8988T (cell line): ENCODE measurements at regions not wholly inside any gene's neighbourhood (a gene's known extent, or its start where the extent isn't known, plus 50 kb on each side); places are given as distances from the start of the nearest gene placed in this dataset.

Experiments used
- DNase-seq: peaks from one replicate; pipeline ENCODE4 v3.0.0; 2011

DNA sequence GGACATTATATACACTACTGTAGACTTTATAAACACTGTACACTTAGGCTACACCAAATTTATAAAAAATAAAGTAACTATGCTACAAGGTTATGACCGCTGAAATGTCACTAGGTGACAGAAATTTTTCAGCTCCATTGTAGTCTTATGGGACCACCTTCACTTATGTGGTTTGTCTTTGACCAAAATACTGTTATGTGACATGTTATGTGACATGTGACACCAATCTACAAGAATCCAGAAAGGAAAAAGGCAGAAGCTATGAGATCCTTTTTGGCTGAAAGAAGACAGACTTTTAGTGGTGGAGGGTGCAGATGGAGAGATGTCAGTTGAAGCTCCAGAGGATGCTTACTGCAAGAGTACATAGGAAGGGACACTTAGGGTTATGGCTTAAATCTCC, 1378.4 kb upstream of the TENM4 start:
- no peak for DNase-seq

DNA sequence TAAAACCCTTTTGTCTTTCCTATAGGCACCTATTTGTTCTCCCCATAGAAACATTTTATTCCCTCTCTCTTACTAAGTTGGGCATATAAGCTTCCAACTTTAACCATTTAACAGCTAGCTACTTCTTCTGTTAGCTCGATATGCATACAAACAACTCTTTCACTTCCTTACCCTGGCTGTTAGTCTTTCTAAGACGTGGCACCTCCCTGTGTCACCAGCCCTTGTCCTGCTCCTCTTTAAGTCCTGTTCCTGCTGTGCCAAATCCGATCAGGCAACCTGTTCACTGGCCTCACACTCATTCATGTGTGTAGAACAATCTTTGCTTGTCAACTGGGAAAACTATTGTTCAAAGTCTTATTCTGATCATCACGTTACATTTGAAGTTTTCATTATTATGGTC, 1376.1 kb upstream of the TENM4 start:
- no peak for DNase-seq

DNA sequence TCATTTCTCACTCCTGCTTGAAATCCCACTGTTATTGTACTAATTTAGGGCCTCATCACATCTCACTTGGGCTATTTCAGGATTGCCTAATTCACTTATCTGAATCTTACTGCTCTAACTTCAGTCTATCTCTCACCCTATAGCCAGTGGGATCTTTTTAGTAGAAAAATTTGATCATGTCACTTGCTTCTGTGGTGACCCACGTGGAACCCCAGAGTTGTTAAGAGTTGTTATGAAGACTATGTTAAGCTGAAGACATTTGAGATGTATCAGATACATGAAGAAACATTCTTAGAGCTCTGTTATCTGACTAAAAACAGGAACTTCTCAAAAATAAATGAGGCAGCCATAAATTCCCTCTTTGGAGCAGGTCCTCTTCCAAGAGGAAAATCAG, 1375.6 kb upstream of the TENM4 start:
- DNase-seq: no peak

DNA sequence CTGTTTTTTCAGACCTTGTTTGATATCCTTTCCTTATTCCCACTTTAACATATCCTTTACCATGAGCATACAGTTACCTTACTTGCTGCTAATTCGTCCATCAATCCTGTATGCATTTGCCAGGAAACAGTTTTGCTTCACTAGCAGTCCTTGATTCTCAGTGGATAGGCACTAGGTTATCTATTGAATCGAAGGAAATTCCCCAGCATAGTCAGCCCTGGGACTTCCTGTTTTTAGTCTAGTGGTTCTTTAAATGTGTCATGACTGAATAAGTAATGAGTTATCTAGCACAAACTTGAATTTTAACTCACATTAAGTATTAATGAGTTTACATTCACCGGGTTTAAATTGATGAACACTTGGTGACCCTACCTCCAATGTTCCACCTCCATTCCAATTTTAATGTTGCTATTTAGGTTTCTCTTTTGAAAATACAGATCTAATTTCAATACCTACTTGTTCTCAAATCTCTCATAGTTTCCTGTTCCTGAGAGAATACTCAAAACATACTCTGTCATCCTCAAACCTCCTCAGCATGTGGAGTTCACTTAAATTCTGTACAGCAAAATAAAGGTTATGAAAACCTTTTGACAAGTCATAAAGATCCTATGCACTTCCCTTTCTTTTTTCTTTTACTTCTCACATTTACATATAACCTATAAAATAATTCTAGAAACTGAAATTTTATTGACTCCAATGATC, 1375.1 kb upstream of the TENM4 start:
- no peak for DNase-seq

DNA sequence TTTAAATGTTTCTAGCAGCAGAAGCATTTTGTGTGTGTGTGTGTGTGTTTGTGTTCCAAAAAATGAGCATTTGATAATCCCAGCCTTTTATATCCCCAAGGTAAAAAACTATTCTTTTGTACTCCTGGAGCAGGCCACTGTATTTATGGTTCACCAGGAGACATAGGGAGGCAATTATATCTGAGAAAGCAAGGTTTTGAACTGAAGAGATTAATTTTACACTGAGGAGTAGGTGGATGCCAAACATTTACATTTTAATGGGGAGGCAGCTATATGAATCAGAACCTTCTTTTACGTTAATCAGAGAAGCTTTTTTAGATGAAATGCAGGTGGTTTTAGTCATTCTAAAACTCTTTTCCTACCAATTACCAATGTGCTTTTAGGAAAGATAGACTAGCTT, 1374.0 kb upstream of the TENM4 start:
- DNase-seq: no peak

DNA sequence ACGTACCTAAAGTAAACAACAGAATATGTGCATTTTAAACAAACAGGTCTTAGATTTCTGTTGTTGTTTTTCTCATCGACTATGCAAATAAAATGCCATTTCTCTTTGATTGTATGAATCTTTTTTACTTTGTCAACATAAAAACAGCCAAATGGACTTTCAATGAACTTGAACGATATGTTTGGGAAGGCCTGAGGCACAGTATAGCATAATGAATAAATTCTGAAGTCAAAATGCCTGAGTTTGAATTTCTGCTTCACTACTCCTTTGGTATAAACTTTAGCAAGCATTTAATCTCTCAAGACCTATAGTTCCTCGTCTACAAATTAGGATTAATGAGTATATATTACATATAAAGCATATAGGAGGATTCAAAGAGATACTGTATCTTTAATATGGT, 1369.9 kb upstream of the TENM4 start:
- no peak for DNase-seq

DNA sequence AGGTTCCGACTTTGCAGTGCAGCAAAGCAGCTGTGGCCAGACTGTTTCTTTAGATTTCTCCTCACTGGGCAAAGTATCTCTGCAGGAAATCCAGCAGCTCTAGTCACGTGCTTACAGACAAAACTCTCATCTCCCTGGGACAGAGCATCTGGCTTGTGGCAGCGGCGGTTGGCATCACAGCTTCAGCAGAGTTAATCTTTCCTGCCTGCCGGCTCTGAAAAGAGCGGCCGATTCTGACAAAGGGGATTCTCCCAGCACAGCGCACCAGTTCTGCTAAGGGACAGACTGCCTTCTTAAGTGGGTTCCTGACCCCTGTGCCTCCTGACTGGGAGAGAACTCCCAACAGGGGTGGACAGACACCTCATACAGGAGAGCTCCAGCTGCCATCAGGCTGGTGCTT, 1357.3 kb upstream of the TENM4 start:
- DNase-seq: no peak

DNA sequence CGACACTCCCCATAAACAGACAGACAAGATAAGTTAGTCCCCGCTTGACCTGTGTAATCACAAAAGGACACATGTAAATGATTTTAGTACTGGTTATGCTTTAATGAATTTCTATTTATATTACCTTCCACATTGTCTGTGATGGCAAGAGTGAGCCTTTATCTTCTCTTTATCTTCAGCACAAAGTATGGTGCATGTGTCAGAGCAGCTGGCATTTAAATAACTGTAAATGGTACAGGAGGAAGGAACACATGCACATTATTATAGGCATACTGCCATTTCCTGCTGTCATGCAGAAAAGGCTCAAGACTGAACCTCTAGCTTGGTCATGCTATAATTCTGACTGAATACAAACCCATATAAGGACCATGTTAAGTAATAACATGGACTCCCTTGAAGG, 1342.7 kb upstream of the TENM4 start:
- no peak for DNase-seq

DNA sequence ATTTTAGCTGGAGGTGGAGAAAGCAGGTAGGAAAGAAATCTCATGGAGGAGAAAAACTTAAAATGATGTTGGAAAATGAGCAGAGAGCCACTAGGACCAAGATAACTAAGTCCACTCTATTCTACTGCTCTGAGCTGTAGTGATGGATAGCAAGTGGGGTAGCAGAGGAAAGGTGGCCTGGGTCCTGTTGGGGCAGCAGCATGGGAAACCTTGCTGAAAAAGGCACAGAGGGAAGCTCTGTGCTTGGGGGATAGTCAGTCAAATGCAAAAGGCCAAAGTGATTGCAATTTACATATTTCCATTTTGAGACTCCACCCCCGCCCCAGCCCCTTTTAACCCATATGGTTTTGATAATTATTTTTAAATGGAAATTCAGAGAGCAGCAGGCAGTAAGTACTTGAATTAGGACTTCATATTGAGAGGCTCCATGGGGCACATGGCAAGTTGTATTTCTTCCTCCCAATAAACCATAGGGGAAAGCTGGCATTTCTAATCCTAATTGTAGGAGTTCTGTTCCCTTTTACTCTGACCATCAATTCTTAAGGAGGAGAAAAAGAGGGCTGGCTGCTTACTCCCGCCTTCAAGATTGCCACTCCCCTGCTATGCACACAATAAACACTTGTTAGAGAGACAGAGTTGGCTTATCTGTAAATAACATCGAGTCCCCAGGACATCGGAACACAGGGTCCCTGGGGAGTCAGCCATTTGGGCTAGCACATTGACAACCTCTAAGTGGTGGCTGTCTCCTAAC, 1341.5 kb upstream of the TENM4 start:
- DNase-seq: no peak

DNA sequence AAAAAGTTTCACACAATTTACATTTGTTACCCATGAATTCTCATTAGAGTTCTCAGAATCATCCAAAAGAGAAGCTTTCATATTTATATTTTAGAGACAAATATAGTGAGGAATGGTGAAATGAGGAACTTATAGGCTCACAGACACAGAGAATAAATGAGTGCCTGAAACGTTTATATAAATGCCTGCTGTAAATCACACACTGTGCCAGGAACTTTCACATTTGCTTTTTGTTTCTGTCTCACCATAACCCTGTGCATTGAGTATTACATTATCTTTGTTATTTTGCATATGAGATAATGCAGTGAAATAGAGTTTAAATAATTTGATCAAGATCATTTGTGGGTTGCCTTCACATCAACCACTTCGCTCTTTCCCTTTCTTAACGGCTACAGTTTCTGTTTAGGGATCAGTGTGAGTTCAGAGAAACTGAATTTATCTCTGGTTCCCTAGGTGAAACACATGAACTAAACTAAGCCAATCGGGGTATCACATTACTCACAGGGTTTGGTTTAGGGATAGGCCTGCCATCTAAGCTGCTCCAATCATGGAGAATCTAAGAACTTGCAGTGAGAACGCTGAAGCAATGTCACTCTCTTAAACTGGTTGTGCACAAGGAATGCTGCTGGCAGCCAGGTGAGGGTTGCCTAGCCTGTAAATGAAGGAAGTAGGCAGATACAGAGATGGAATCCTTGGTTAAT, 1339.2 kb upstream of the TENM4 start:
- no peak for DNase-seq

DNA sequence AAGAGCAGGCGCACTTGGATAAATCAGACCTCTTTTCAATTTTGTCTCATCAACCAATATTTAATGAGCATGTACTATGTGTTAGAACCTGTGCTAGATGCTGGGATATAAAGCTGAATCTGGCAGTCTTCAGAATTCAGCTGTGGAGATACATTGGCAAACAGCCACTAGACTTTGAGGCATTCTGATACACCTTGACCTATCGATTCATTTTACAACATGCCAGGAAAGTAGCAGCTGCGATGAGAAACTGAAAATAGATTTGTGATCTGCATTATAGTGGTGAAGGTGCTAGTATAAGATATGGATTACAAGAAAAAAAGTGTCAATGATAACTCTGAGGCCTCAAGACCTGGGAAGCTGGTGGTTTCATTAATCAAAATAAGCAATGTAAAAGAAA, 1338.1 kb upstream of the TENM4 start:
- DNase-seq: no peak

DNA sequence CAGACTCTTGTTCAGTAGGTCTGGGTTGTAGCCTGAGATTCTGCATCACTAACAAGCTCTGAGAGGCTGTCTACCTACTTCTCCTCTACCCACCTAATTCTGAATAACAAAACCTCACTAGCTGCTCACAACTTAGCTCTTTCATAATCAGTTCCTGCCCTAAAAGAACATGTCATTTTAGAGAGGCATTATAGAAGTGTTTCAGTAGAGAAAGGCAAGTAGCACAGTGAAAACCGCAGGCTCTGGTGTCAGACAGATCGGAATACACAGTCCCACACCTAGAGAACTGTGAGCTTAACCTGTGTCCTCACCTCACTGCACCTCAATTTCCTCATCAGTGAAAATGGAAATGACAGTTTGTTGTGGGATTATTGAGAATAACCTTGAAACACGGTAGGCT, 1337.6 kb upstream of the TENM4 start:
- no peak for DNase-seq

DNA sequence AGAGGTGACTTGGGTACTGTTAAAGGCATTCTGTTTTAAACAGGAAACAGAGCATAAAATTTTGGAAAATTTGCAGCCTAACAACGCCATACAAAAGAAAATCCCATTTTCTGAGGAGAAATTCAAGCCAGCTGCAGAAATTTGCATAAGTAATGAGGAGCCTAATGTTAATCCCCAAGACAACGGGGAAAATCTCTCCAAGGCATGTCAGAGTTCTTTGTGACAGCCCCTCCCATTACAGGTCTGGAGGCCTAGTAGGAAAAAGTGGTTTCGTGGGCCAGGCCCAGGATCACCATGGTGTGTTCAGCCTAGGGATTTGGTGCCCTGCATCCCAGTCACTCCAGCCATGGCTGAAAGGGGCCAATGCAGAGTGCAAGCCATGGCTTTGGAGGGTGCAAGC, 1333.1 kb upstream of the TENM4 start:
- DNase-seq: no peak

DNA sequence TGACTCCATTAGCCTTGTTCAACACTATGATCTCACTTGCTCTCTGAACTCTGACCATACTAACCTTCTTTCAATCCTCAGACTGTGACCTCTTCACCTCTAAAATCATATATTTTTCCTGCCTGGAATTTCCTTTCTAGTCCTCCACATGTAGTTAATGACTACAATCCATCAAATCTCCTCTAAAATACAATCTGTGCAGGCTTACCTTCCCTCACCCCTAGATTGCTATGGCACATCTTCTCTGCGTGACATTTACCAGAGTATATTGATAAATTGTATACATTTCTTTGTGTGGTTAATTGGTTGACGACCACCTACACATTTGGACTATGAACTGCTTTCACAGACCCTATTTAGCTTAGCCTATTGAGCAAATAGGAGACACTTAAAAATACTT, 1330.2 kb upstream of the TENM4 start:
- no peak for DNase-seq

DNA sequence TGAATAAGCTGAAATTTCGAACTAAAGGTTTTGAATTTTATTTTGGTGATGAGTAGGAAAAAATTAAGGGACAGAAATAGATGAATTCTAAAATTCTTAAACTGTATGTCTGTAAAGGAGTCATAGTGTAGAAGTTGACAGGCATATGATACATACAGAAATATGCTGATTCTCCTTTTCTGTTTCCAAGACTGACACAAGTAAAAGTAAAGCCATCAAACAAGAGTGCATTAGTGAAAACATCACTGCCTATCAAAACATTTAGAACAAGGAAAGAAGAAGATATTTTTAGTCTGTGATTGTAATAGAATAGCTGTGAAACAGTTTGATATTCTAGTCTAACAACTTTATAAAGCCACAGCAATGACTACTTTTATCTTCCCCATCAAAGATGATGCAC, 1318.0 kb upstream of the TENM4 start:
- DNase-seq: no peak

DNA sequence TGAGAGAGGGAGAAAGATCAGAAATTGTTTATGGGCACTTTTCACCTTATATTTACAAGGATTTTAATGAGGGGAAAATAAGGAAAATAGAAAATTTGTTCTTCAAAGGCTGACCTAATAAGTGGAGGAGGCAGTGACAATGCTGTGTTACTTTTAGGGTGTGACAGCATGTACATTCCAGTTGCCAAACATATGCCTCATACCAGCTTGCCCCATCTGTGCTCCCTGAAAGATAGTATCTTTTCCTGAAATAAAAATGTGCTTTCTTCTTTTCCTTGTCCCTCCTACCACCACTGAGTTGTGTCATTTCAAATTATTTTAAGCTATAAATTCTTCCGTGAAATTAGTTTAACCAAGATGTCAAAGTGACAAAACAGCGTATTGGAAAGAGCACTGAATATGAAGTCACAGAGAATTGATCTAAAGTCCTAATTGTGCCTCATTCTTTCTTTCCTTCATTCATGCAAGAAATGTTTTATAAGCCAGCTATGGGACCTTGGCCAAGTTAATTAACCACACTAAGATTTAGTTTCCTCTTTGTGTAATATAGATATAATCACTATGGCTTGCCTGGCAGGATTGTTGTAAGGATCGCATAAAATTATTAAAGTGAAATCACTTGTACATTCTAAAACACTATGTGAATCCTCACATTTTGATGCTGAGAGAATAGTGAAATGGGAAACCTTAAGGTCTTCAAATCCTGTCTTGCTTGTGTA, 1307.5 kb upstream of the TENM4 start:
- no peak for DNase-seq

DNA sequence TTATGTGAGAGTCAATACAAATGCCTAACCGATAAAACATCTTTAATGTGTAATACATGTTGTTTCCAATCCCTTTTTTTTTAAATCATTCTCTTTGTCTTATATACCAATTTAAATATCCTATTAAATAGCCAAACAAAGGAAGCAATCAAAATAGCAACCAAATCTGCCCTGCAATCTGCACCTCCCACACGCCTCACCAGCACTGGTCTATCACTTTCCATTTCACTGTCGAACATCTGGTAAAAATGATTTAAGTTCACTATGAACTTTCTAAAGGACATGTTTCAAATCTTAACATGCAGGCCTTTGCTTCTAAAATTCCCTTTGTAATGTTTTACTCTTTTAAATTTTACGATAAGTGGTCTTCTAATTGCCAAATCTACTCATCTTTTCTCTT, 1305.5 kb upstream of the TENM4 start:
- no peak for DNase-seq

DNA sequence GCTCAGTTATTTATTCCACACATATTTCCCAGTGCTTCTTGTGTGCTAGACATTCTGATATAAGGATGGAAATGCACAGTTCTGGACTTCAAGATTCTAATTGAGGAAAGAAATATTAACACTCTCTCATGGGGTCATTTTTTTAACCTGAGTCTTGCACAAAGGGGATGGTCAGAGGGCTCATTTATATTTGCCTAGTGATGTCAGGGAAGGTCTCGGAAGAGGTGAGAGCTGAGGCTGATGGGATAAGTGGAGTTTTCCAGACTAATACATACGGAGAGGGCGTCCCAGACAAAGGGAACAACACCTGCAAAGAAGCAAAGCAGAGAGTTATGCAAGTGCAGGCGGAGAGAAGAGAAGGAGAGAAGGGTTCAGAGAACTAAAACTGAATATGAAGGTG, 1304.6 kb upstream of the TENM4 start:
- no peak for DNase-seq

DNA sequence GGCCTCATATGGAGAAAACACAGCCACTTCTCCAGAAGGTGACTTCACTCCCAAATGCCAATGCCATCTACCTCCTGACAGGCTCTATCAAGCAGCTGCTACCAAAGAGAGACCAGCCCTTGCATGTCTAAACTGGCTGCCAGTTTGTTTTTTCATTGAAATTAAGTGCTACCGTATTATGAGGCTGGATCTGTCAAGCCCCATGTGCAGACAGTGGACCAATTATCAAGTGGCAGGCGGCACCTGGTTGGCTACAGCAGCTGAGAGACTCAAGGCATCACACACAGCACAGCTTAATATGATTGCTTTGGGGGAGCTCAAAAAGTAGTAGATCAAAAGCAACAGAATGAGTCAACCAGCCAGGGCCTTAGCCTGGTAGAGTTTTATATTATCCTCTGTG, 1293.0 kb upstream of the TENM4 start:
- no peak for DNase-seq

DNA sequence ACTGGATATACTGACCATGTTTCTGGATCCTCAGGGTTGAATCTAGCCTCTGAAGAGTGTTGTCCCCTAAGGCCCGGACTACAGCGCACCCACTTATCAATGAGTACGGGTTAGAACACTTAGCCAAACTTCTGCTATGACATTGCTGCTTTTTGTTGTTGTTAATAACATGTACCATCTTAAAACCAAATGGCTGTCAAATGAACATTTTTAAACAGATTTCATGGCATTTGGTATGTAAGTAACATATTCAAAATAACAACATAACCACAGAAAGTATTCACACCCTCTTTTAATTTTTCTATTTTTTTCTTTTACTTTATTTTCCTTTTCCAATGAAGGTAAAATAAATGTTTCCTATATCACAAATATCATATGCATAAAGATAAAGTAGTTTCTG, 1292.5 kb upstream of the TENM4 start:
- DNase-seq: no peak

DNA sequence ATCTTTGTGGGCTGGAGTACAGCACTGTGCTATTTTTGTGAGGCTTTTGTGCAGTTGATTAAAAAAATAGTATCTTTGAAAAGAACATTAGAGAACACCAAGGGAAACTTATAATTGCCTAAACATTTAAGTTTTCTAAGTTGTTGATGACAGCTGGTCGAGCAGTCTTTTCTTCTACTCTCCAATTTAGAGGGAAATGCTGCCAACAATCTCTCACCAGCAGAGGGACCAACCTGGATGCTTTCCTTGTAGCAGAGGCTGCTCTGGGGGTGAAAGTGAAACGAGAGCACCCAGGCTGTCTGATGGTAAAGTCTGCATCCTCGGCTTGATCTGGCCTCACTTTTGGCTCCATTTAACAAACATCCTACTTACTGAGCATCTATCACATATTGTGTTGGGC, 1286.5 kb upstream of the TENM4 start:
- no peak for DNase-seq

DNA sequence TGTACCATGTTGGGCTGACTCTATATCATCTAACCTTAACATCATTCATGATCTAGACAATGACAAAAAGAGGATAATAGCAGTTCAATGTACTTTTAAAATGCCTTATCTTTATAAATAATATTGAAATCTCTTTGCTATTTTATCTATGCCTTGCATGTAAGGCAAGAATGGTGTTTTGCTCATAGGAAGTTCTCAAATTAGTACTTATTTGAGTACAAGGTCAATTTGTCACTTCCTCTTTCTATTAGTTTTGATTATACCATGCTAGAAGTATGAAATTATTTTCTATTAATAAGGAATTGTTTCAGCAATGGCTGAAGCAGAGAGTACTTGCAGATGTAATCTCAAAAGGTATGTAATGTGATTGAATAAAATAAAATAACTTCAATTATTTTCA, 1285.4 kb upstream of the TENM4 start:
- DNase-seq: no peak

DNA sequence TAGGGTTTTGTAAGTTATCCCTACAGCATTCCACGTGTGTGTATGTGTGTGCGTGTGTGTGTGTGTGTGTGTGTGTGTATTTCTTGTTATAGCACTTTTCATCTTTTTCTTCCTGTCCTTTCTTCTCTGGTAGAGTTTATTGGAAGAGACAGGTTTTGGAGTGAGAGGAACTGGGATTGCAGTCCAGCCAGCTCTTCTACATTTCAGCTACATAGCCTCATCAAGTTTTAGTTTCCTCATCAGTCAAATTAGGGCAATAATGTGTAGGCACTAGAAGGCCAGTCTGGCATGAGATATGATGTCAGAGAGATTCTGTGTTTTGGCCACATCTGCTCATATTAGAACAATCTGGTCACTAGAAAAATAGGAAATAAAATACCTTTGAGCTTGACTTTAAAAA, 1283.5 kb upstream of the TENM4 start:
- no peak for DNase-seq

DNA sequence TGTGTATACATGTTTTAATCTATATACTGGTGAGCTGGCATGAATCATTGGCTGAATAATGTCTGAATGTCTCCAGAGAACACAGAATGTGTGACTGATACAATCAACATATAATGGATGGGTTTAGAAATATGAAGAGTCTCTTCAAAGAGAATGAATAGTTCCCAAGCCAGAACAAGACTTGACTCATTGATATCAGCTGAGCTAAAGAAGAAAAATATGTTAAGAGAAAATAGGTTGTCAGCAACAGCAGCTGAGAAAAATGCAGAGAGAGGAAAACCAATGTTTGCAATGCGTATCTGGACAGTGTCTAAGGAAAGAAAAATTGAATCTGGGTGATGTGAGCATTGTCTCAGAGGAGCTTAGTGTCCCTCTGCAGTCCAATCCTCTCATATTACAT, 1281.8 kb upstream of the TENM4 start:
- DNase-seq: no peak
